HepG2 (cell line): ENCODE measurements at regions not wholly inside any gene's neighbourhood (a gene's known extent, or its start where the extent isn't known, plus 50 kb on each side); places are given as distances from the start of the nearest gene placed in this dataset.

Experiments used
- CTCF ChIP-seq: sonication (generic); formaldehyde crosslinking; IDR thresholded peaks from 2 replicates; pipeline ENCODE4 v1.5.0; 2020; ENCODE audit warnings: mild to moderate bottlenecking, missing genetic modification reagents, moderate library complexity
- EP300 ChIP-seq, 3 experiments: sonication (generic) in 1 of 3; formaldehyde crosslinking in 1 of 3; IDR thresholded peaks; 2 replicates each; pipeline versions ENCODE4 v1.5.1 to v1.6.1; 2011 to 2020; ENCODE audit warnings: low read depth in 2 of 3, low read length in 2 of 3, borderline replicate concordance in 1 of 3, improper control_type of control experiment in 1 of 3, mild to moderate bottlenecking in 1 of 3, missing genetic modification reagents in 1 of 3, moderate library complexity in 1 of 3
- KDM1A ChIP-seq: IDR thresholded peaks from 2 replicates; pipeline ENCODE4 v1.6.1; 2016; ENCODE audit warnings: missing compliant biosample characterization
- NR2C2 ChIP-seq: sonication (generic); formaldehyde crosslinking; IDR thresholded peaks from 2 replicates; pipeline ENCODE4 v1.4.0; 2020; ENCODE audit warnings: missing genetic modification reagents, mild to moderate bottlenecking, moderate library complexity, borderline replicate concordance
- NR3C1 ChIP-seq: sonication (generic); formaldehyde crosslinking; IDR thresholded peaks from 2 replicates; pipeline ENCODE4 v1.4.0; 2020; ENCODE audit warnings: missing genetic modification reagents
- SP1 ChIP-seq, 2 experiments: fragments of 450-650 bp in 1 of 2; sonication (generic) in 1 of 2; formaldehyde crosslinking in 1 of 2; IDR thresholded peaks; 2 replicates each; pipeline versions ENCODE4 v1.4.0 to v1.6.1; 2016 to 2020; ENCODE audit warnings: missing genetic modification reagents in 1 of 2
- SRF ChIP-seq: IDR thresholded peaks from 2 replicates; pipeline ENCODE4 v1.6.1; 2011; ENCODE audit warnings: mild to moderate bottlenecking, low read depth, low read length, moderate library complexity
- ZFY ChIP-seq: sonication (generic); formaldehyde crosslinking; IDR thresholded peaks from 2 replicates; pipeline ENCODE4 v1.4.0; 2020; ENCODE audit warnings: missing genetic modification reagents
- ZNF10 ChIP-seq: sonication (generic); formaldehyde crosslinking; IDR thresholded peaks from 2 replicates; pipeline ENCODE4 v1.4.0; 2020; ENCODE audit warnings: mild to moderate bottlenecking, low read depth, missing genetic modification reagents, borderline replicate concordance
- ZNF333 ChIP-seq: sonication (generic); formaldehyde crosslinking; IDR thresholded peaks from 2 replicates; pipeline ENCODE4 v1.4.0; 2020; ENCODE audit warnings: mild to moderate bottlenecking, missing genetic modification reagents, borderline replicate concordance

- TF ChIP-seq SP1 (IDR thresholded peaks at IDR 0.05): no peak
- TF ChIP-seq SP1 (CRISPR knock-in tag; IDR thresholded peaks at IDR 0.05): no peak
- no peak for TF ChIP-seq ZNF10 (CRISPR knock-in tag)
- no peak for TF ChIP-seq CTCF (CRISPR knock-in tag)
- TF ChIP-seq SRF: no peak
- no peak for TF ChIP-seq NR3C1 (CRISPR knock-in tag)
- no peak for TF ChIP-seq ZNF333 (CRISPR knock-in tag)
- TF ChIP-seq NR2C2 (CRISPR knock-in tag): no peak
- TF ChIP-seq KDM1A: no peak
- TF ChIP-seq ZFY (CRISPR knock-in tag): no peak
- no peak for TF ChIP-seq EP300 (IDR thresholded peaks at IDR 0.05; ENCODE audit: low read depth in 2 of 2, low read length in 2 of 2)
- no peak for TF ChIP-seq EP300 (CRISPR knock-in tag; IDR thresholded peaks at IDR 0.05; ENCODE audit: borderline replicate concordance)
Observed at GRCh38 chr18:56511996-56512395, 126.4 kb downstream of the TXNL1 start.
